ENCODE measurements at regions not wholly inside any gene's neighbourhood (a gene's known extent, or its start where the extent isn't known, plus 50 kb on each side); places are given as distances from the start of the nearest gene placed in this dataset.
"Not testable (repeated sequence)": the region's sequence is repeated elsewhere in the genome, so short reads cannot be mapped to it uniquely, and the experiment has no call there.

DNA sequence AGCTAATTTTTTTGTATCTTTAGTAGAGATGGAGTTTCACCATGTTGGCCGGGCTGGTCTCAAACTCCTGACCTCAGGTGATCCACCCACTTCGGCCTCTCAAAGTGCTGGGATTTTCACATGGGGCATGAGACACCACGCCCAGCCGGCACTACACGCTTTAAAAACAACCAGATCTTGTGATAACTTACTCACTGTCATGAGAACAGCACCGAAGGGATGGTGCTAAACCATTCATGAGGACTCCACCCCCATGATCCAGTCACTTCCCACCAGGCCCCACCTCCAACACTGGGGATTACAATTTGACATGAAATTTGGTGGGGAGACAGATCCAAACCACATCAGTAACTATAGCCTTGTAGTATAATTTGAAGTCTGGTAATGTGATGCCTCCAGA is 67.4 kb upstream of the ZNF169 start:
- not testable (repeated sequence) for ATAC-seq

DNA sequence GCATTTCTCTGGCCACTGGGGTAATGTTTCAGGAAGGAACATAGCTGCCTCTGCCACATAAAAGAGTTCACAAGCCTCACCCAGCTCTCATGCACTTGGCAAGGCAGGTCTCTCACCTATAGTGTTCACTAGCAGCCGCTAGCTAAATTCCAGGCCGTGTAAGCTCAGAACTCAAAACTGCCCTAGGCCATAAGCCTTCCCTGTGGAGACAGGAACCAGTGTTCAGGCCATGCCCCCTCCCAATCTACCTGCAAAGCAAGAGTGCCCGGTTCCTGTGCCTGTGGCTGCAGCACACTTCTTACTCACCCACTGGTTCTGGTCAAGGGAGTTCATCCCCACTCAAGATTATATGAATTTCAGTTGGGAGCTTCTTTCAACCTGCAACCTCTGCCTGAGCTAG is 60.7 kb upstream of the ZNF169 start:
- ATAC-seq, result peak; percentile 78

DNA sequence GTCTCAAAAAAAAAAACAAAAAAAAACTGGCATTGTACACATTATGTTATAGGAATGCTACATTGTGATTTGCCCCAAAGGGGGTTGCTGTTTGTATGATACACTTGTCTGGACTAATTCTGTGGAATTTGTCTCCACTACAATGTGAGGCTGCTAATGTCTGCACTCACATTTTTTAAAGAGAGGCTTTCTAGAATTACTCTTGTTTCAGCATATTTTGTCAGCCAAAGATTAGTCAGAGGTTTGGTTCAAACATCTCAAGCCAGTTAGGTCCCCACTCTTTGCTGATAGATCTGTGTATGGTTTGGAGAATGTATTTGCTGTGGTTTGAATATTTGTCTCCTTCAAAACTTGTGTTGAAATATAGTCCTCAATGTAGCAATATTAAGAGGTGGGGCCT is 59.3 kb upstream of the ZNF169 start:
- ATAC-seq, result peak; percentile 38

DNA sequence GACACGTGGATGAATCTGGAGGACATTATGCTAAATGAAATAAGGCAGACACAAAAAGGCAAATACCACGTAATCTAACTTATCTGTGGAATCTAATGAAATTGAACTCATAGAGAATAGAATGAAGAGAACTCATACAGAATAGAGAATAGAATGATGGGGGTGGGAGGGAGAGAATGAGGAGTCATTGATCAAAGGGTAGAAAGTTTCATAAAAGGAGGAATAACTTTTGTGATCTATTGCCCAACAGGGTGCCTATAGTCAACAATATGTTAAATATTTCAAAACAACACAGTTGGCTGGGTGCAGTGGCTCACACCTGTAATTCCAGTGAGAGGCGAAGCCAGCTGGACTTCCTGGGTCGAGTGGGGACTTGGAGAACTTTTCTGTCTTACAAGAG is 54.9 kb upstream of the ZNF169 start:
- ATAC-seq, result no peak

DNA sequence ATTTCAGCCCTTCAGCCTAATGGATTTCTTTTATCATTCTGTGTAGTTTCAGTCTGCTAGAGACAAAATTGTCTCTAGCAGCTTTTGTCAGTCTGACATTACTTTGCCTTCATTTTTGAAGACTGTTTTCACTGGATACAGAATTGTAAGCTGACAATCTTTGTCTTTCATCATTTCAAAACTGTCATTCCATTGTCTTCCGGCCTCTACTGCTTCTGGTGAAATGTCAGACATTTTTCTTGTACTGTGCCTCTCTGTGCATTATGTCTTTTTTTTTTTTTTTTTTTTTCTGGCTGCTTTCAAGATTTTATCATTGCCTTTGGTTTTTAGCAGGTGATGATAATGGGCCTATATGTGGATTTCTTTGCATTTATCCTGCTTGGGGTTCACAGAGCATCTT is 51.3 kb upstream of the ZNF169 start:
- ATAC-seq, result no peak
